Lung microvascular endothelial cell (primary cell): ENCODE measurements at regions not wholly inside any gene's neighbourhood (a gene's known extent, or its start where the extent isn't known, plus 50 kb on each side); places are given as distances from the start of the nearest gene placed in this dataset.

Experiments
- DNase-seq, 2 donors: peaks; one replicate each; pipeline versions ENCODE4 v3.0.0 to v3.0.0-alpha.2; 2010; ENCODE audit warnings: low read depth in 2 of 2

DNA sequence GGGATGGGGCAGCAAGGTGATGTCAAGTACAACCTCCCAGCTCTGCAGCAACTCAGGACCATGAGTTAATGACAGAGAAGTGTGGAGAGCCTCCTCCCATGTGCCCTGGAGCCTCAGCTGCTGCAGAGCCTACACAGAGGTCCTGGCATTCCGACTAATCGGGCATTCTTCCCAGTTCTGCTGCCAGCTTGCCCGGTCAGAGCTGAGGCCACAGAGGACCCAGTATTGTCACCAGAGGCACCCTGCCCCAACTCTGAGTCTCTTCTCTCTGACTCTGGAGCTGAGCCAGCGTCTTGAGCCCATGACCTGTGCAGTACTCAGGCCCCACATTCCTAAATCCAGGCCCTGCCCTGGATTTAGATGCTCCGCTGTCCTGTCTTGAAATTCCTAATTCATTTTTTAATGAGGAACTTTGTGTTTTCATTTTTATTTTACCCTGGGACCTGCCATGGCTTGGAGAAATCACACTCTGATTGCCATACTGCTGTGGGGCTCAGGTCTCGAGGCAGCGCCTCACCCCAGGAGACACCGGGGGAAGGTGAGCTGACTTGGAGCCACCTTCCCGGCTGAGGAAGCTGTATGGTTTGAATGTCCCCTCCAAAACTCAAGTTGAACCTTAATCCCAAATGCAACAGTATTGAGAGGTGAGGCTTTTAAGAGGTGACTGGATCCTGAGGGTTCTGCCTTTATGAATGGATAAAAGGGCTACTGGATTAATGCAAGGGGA, 144.9 kb upstream of the ZNF507 start:
- DNase-seq = no peak

DNA sequence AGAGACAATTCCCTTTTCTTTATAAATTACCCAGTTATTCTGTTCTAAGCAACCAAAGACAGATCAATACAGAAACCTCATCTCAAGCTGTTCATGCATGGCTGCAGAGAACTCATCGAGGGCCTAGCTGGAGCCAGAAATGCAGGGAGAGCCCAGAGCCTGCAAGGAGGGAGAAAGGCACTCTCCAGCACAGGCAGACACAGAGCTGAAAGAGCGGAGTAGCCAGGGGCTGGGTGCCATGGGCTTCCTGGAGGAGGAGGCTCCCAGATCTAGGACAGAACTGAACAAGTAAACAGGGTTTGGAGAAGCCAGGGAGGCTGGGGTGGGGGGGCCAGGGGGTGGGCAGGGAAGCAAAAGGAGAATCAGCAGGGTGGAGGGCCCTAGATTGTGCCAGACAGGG, 144.2 kb upstream of the ZNF507 start:
- DNase-seq = no peak

DNA sequence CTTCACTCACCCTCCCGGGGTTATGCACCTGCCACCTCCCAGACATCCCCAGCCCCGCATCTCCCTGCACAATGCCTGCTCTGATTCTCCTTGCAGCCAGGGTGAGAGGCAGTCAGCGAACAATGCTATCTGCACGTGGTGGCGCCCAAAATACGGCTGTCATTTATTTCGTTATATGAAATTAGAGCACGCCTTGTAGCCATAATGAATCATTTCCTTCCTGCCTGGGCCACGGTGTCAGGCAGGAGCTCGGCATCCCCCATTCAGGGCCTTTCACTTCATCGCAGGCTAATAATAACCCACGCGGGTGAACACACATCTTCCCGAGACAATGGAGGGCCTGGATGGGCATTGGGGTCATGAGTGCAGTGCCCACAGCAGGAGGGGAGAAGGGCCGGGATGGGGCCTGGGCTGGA, 143.8 kb upstream of the ZNF507 start:
- peak; percentile 71 to 77 for DNase-seq

DNA sequence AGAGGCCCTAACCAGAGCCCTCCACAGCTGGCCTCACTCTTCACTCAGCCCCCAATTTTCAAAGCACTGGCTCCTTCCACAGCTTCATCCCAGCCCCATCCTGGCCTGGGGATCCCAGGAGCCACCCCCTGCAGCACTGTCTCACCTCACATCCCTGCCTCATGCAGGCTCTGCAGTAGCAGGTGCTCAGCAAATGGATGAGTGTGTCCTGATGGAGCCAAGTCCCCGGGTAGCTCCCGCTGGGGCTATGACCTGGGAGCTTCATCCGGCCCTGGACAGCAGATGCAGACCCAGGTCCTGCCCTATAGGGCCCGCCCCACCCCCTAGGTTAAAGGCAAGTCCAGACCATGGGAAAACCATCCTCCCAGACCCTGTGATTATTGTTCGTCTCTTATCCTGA, 143.2 kb upstream of the ZNF507 start:
- DNase-seq = no peak

DNA sequence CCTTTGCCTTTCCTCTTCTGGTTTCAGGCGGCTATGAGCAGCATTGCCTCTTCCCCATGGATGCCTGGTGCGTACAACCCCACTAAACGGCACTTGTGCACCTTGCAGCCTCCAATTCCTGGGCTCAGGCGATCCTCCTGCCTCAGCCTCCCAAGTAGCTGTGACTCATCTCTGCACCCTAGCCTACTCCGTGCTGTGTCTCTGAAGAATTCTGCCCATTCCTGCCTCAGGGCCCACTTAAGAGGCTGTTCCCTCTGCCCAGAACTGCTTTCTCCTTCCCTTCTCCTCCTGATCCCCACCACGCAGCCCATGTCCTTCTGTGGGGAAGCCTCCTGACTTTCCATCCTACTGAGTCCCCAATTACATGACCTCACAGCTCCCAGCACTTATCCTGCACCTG, 142.2 kb upstream of the ZNF507 start:
- DNase-seq = no peak

DNA sequence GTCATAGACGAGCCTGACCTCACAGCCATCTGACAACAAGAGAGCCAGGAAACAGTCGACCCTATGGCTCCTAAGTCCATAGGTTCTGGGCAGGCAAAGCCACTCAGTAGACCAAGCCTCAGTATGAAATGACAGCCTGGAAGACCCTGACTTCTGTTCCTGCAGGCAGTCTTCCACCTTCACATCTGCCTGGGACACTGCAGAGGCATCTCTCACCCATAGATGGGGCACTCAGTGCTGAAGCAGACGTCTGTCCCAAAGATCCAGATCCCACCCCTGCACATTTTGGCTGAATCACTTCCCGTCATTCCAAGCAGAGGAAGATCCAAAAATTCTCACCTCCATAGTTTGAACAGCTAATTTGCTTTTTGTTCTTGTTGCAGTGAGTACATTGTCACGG, 139.3 kb upstream of the ZNF507 start:
- DNase-seq = no peak

DNA sequence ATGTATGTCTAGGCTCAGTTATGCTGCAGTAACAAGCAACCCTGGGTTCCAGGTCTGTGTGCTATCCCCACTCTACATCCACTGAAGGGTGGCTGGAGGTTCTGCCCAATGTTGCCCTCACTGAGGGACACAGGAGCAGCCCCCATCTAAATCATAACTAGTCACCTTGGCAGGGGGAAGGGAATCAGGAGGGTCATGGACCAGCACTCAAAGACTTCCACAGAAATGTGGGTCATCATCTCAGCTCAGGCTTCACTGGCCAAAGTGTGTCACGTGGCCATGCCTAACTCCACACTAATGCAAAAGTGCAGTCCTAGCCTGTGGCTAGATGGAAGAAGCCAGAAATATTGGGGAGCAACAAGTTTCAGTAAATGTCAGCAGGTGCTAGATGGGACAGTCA, 137.3 kb upstream of the ZNF507 start:
- no peak for DNase-seq

DNA sequence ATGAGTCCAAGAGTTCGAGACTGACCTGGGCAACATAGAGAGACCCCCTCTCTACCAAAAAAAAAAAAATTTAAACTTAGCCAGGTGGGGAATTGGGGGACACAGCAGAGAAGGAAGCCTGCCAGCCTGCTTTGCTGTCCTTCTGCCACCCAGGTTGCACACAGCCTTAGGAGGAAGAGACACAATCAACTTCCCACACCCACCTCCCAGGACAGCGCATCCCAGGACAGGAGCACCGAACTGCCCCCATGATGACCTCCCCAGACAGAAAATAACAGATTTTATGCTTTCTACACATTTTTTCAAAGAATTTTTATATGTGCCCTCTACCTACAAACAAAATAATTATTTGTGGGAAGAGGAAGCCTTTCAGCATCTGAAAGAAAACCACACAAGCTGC, 126.0 kb upstream of the ZNF507 start:
- no peak for DNase-seq

DNA sequence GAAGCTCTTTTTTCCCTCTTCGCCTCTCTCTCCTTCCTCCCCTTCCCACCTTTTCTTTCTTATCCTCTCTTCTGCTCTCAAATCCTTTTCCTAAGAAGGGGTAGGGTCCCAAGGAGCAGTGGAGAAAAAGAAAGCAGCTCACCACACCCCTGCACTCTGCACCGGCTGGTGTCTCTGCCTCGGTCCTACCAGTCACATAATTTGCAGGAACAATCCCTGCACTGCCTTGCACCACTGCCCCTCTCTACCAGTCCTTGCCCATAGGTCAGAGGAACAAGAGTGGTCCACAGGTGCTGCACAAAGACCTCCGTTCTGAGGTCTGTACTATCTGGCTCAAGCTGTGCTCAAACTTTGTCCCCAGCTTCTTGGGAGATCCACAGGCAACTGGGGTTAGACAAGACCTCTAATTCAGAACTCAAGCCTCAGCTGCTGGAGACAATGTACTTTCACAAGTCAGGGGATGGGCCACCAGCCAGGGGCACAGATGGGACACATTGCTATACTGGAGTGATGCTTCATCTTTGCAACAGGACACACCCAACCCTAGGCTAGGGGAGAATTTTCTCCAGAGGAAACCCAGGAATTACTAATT, 125.4 kb upstream of the ZNF507 start:
- DNase-seq = no peak

DNA sequence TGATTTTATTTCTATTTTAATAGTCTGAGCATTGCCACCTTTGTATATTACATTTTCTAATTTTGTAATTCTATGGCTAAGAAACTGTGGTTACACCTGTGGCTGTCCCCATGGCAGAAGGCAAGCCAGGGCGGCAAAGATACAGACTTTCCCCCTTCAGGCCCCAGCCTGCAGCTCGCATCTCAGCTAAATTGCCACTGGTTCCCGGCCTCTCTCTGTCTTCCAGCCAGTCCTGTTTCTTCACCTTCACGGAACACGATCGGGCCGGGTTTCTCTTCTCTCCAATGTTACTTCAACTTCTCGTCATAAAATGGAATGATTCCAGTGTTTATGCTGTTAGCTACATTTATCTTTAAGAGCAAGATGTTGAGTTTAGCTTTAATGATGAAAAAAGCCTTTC, 124.5 kb upstream of the ZNF507 start:
- no peak for DNase-seq

DNA sequence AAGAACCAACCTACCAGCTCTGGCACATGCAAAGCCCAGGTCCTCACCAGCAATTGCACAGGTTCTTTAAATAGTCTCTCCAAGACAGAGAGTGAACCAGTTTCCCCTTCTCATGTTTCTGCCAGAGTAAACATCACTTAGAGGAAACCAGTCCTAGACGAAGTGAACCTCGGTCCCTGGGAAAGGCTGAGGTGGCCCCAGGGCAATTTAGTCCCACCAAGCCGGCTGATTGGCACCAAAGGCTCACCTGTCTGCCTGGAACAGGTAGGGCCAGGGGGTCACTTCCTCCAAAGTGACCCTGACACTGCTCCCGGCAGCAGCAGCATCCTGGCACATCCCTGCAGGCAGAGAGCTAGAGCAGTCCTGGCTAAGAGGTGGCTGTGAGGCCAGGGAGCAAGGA, 122.9 kb upstream of the ZNF507 start:
- no peak for DNase-seq

DNA sequence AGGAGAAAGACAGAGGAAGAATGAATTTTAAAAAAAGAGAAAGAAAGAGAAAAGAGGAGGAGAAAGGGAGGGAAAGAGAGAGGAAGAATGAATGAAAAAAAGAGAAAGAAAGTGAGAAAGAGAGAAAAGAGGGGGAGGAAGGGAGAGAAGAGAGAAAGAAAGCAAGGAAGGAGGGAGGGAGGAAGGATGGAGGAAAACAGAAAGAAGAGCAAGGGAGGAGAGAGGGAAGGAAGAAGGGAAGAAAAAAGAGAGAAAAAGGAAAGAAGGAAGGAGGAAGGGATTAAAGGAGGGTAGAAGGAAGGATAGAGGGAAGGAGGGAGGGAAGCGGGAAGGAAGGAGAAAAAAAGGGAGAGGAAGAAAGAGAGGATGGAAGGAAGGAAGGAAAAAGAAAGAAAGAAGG, 122.3 kb upstream of the ZNF507 start:
- no peak for DNase-seq

DNA sequence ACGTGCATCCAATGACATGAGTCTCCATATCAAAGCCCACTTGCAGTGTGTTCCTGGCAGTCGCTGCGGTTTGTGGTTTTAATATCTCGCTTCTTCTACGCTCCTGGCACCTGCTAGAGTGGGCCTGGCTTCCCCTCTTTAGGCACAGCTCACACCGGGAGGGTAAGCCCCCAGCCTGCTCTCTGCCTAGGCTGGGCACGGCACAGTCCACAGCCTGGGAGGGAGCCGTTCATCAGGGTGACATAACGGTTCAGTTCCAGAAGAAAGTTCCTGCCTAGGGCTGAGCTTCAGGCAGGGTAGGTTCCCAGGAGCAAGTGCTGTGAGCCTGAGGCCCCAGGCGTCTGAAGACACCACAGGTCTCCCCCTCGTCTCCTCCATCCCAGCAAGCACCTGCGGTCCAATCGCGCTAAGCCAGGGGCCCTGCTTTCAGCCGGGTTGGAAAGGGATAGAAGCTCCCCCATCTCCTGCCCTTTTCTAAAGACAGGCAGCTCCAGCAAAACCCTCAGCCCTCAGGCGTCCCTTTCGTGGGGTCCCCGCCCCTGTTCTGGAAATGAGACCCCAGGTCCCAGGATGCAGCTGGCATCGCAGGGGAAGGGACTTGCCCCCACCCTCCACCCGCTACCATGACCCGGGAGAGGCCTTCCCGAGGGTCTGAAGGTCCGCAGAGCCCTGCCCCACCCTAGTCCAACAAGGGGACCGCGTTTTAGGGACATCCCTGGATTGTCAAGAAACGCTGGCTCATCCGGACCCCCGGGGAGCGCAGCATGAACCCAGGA, 121.6 kb upstream of the ZNF507 start:
- DNase-seq = no peak

DNA sequence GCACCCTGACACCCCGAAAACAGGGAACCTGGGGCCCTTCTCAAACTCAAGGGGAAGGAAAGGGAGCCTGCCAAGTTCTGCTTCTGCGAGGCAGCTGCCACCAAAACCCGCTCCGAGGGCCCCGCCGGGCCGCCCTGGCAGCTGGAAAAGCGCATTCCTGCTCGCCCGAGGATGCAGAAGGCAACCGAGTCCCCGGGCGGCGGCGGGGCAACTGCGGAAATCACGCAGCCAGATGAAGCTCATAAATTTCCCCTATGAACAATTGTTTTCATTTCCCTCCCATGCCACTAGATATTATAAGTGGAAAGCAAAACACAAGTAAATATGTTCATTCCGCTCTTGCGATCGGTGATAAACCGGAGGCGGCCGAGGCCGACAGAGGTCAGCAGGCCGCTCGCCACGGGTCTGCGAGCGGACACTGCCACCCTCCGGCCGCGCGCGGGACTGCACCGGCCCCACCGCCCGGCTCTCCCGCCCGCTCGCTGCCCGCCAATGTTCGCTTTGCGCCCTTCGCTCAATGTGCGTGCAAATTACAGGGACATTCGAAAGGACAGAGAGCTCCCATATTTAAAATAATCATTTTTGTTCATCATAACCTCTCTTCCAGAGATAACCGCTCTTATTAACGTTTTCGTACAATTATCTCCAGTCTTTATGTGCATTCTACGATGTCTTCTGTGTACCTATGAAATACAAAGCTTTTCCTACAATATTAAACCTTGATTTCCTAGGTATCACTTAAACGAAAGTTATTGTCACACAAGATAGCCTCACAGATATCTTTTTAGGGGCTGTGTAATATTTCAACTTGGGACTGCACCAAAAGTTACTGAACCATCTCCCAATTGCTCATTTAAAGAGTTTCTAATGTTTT, 120.8 kb upstream of the ZNF507 start:
- DNase-seq = peak; percentile 45 to 67

DNA sequence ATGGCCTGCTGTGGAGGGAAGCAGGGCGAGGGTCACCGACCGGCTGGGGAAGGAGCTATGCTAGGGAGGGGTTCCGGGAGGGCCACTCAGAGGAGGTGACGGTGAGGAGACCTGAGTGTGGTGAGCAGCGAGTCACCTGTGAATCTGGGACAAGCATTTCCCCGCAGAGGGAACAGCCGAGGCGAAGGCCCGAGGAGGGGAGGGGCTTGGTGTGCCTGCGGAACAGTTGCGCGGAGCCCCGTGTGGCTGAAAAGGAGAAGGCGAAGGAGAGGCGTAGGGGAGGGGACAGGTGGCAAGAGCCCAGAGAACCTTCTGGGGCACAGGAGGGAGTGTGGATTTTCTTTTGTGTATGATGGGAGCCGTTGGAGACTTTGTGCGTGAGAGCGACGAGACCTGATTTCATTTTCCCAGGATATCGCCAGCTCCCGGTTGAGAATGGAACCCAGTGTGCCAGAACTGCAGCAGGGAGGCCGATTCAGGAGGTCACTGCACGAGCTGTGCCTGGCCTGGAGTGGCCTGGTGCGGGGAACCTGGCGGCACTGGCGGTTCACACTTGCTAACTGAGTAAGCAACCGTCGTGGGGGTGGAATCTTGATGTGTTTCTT, 117.7 kb upstream of the ZNF507 start:
- no peak for DNase-seq

DNA sequence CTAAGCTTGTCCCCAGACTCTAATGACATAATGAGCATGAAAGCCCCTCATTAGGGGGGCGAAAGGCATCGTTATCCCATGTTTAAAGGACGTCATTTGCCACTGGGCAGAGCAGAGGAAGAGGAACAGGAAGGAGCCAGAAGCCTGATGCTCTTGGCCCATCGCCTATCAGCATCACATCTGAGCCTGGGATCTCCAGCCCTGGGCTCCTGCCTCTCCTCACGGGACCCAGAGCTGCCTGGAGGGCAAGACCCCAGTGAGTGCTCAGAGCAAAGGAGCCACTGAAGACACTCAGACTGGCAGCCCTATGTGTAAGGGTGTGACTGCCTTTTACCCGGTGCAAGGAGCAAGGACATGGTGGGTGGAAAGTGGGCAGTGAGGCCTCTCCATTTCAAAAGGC, 115.0 kb upstream of the ZNF507 start:
- DNase-seq = no peak

DNA sequence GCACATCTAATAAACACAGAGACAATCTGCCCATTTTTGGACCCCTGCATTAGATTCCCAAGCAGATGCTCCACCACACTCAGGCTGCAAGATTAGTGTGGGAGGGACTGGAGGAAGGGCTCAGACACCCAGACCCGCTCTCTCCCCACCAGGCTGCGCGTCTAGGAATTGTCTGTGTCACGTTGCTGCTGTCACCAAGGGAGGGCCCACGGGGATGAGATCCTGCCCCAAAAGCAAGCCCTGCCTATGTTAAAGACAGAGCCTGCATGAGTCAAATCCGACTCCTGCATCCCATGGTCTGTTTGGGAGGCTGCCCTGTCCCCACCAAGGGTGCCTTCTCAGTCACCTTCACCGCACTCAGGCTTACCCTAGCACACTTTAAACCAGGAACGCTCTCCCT, 114.4 kb upstream of the ZNF507 start:
- no peak for DNase-seq

DNA sequence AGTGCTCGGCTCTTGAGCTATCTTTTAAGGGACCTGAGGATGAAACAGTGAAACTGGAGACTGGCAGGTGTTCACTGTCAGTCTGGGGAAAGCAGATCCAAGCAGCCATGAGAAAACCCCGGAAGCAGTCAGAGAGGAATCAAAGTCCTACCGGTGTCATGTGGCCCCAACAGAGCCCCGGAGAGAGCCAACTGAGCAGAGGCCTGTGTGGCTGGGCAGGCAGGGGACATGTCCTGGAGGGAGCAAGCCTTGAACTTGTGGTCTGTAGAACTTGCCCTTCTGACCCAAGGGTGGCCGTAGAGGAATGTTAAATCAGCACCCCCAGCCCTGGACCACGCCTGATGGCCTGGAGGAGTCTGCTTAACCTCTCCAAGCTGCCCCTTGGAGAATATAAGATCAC, 113.7 kb upstream of the ZNF507 start:
- no peak for DNase-seq

DNA sequence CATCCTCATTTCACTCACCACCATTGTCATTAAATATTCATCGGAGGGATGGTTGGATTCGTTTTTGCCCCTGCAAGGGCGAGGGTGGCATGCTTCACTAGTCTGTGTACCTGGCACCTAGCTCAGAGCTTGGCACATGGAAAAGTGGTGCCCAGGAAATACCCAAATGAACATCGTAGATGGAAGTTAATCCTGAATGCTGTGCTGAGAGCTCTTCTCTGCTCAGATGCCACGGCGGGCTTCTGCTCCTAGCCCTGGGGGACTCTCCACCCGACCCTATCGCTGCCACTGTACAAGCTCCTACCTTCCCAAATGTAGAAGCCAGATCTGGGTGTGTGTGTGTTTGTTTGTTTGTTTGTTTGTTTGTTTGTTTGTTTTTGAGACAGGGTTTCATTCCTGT, 113.0 kb upstream of the ZNF507 start:
- no peak for DNase-seq

DNA sequence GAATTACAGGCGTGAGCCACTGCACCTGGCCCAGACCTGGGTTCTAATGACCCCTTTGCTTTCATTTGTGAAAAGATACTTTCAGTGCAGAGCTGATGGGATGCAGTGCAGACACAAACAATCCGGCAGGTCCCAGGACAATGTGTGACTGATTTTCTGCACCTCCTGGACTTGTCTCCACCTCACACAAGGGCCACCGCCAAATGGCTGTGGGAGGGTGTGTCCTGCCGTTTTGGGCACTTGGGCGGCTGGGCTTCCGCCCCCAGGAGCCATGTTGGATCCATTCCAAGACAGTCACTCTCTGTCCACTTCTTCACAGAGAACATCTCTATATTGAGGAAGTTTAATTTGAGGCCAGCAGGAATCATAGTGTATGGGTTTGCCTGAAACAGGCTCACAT, 112.3 kb upstream of the ZNF507 start:
- no peak for DNase-seq

DNA sequence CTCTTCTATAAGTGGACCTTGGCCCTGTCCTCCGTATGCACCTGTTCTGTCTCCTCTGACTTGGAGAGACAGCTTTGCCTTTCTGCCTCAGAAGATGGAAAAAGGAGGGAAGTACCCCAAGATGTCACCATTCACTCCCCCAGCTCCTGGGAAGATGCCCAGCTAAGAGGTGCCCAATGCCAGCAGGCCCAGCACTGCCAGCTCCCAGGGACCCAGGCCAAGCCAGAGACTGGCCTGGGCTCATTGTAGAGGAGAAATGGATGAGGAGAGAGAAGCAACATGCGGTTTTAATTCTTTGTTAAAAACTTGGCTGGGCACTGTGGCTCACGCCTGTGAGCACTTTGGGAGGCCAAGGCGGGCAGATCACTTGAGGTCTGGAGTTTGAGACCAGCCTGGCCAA, 111.5 kb upstream of the ZNF507 start:
- DNase-seq = no peak
